ENCODE measurements at regions not wholly inside any gene's neighbourhood (a gene's known extent, or its start where the extent isn't known, plus 50 kb on each side); places are given as distances from the start of the nearest gene placed in this dataset.

DNA sequence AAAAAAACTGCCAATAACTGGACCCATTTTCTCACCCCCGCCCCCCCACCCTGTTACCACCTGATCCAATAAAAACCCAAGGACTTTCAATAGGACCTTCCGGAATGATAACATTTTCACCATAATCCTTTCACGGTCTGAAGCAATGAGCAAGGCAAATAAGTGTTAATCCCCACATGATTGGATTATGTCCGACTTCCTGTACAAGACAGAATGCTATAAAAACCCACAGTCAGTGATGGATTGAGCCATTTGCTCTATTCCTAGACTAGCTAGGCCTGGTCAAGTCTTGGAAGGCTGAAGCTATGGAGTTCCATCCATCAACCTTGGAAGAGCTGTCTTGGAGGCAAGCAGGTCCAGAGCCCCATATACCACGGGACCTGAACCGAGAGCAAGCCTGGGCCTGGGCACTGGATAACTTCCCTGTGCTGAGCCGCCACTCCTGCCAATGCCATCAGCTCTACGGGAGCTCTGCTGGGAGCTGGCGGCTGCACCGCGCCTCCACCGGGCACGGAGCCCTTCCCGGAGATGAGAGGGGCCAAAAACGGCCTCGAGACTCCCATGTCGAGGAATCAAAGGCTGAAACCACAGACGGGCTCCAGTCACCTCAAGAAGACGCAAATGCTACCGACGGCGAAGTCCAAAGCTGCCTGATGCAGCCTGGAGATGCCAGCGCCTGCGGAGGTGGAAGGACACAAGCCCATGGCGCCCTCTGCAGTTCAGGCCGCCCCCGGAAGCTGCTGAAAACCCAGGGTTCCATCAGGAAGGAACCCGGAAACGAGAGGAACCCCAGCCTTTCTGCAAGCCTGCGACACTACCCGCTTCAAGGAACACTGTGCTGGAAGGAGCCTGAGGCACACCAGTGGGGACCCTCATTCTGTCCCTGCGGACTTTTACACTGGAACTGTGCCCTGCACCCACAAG is 69.2 kb downstream of the ANXA2R start (continued):
- TF ChIP-seq, protein P1, sequence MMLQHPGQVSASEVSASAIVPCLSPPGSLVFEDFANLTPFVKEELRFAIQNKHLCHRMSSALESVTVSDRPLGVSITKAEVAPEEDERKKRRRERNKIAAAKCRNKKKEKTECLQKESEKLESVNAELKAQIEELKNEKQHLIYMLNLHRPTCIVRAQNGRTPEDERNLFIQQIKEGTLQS (IDR thresholded peaks at IDR 0.05; ENCODE audit: insufficient read depth, low read depth, low read length) = no peak
- peak; percentile 79 to 83 for TF ChIP-seq RAD21 (IDR thresholded peaks at IDR 0.05 in 1 of 2, conservative IDR thresholded peaks at IDR 0.05 in 1 of 2; ENCODE audit: low read depth in 2 of 2, low read length in 2 of 2)
